ENCODE measurements at regions not wholly inside any gene's neighbourhood (a gene's known extent, or its start where the extent isn't known, plus 50 kb on each side); places are given as distances from the start of the nearest gene placed in this dataset.

- Histone ChIP-seq H2AFZ (ENCODE audit: low read length) (no peak overlapping the region), H3K9ac (ENCODE audit: insufficient read depth, low read length) (no peak overlapping the region), H3K27me3 (ENCODE audit: control insufficient read depth, insufficient read depth, low read length) (no peaks in the 10 kb centered on the region), H3K4me3 (replicated peaks in 1 of 4; ENCODE audit: control extremely low read depth in 1 of 4, insufficient read depth in 1 of 4, low read depth in 3 of 4, low read length in 4 of 4) (no peak overlapping the region), H3K9me3 (ENCODE audit: control insufficient read depth, insufficient read depth, low read depth, low read length) (no peaks in the 10 kb centered on the region), H3K79me2 (ENCODE audit: control insufficient read depth, insufficient read depth, low read length) (no peaks in the 10 kb centered on the region), H3K4me1 (ENCODE audit: control insufficient read depth, extremely low read depth, insufficient read depth, low read length) (no peaks in the 10 kb centered on the region), H4K20me1 (ENCODE audit: control insufficient read depth, extremely low read depth, insufficient read depth, low read length) (no peaks in the 10 kb centered on the region), H3K27ac (ENCODE audit: insufficient read depth, low read length) (no peak overlapping the region), H3K4me2 (ENCODE audit: extremely low read depth, insufficient read depth, low read length) (no peak overlapping the region), H3K36me3 (ENCODE audit: control insufficient read depth, insufficient read depth, low read length) (no peaks in the 10 kb centered on the region)
- DNase-seq (ENCODE audit: low read depth in 2 of 2) = peak in 1 of 2 donors; percentile 76
- TF ChIP-seq EZH2 (IDR thresholded peaks at IDR 0.05; ENCODE audit: low read length, missing control alignments) = no peak
- TF ChIP-seq, protein P1, sequence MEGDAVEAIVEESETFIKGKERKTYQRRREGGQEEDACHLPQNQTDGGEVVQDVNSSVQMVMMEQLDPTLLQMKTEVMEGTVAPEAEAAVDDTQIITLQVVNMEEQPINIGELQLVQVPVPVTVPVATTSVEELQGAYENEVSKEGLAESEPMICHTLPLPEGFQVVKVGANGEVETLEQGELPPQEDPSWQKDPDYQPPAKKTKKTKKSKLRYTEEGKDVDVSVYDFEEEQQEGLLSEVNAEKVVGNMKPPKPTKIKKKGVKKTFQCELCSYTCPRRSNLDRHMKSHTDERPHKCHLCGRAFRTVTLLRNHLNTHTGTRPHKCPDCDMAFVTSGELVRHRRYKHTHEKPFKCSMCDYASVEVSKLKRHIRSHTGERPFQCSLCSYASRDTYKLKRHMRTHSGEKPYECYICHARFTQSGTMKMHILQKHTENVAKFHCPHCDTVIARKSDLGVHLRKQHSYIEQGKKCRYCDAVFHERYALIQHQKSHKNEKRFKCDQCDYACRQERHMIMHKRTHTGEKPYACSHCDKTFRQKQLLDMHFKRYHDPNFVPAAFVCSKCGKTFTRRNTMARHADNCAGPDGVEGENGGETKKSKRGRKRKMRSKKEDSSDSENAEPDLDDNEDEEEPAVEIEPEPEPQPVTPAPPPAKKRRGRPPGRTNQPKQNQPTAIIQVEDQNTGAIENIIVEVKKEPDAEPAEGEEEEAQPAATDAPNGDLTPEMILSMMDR (conservative IDR thresholded peaks at IDR 0.05 in 1 of 2, IDR thresholded peaks at IDR 0.05 in 1 of 2; ENCODE audit: low read depth in 1 of 2, low read length in 2 of 2) = no peak
These were observed 583.9 kb upstream of the LRRC4C start for GRCh38 chr11:42043312-42043711.

DNA sequence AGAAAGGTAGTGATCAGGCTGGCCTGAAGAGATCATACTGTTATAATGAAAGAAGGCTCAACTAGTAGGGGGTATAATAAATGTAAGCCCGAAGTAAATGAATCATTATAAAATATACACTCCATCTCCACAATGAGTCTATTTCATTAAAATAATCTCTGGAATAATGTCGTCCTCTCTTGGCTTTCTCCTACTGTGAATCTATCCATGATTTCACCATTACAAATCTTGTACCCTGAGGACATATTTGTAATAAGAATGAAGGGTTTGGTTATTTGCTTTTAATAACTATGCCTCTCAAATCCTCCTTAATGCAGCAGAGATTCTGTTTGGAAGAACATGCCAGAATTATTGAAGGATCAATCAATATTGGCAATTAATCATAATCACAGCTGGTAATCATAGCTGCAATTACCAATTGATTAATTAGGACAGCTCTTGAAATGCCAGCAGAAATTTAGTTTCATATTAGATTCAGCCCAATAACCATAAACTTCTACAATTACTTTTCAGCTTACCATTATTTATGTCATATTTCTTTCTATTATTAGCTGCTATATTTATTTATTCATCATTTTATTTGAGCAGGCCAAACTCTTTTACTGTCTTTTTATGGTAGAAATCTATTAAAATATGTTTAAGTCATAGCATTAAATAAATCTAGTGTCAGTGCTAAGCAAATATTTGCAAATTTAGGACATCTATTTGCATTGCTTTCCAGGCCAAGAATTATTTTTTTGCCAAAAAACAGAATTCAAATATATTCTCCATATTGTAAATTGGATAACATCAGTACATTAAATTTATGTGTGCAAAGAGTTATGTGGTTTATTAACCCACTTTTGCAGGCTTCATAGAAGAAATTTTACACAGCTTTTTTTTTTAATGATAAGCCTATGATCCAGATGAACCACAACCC, 588.4 kb upstream of the LRRC4C start:
- no peak for DNase-seq (ENCODE audit: low read depth in 2 of 2)
- no peaks in the 10 kb centered on the region for H3K4me1 ChIP-seq (ENCODE audit: control insufficient read depth, extremely low read depth, insufficient read depth, low read length)
- no peak overlapping the region for H3K27ac ChIP-seq (ENCODE audit: insufficient read depth, low read length)
- H3K9me3 ChIP-seq (ENCODE audit: control insufficient read depth, insufficient read depth, low read depth, low read length) = no peaks in the 10 kb centered on the region
- no peak overlapping the region for H2AFZ ChIP-seq (ENCODE audit: low read length)
- H3K79me2 ChIP-seq (ENCODE audit: control insufficient read depth, insufficient read depth, low read length) = no peaks in the 10 kb centered on the region
- H3K9ac ChIP-seq (ENCODE audit: insufficient read depth, low read length) = no peak overlapping the region
- no peaks in the 10 kb centered on the region for H3K27me3 ChIP-seq (ENCODE audit: control insufficient read depth, insufficient read depth, low read length)
- no peak overlapping the region for H3K4me3 ChIP-seq (replicated peaks in 1 of 4; ENCODE audit: control extremely low read depth in 1 of 4, insufficient read depth in 1 of 4, low read depth in 3 of 4, low read length in 4 of 4)
- no peaks in the 10 kb centered on the region for H4K20me1 ChIP-seq (ENCODE audit: control insufficient read depth, extremely low read depth, insufficient read depth, low read length)
- H3K4me2 ChIP-seq (ENCODE audit: extremely low read depth, insufficient read depth, low read length) = no peak overlapping the region
- TF ChIP-seq, protein P1 (conservative IDR thresholded peaks at IDR 0.05 in 1 of 2, IDR thresholded peaks at IDR 0.05 in 1 of 2; ENCODE audit: low read depth in 1 of 2, low read length in 2 of 2) = no peak
- TF ChIP-seq EZH2 (IDR thresholded peaks at IDR 0.05; ENCODE audit: low read length, missing control alignments) = no peak
- no peaks in the 10 kb centered on the region for H3K36me3 ChIP-seq (ENCODE audit: control insufficient read depth, insufficient read depth, low read length)

DNA sequence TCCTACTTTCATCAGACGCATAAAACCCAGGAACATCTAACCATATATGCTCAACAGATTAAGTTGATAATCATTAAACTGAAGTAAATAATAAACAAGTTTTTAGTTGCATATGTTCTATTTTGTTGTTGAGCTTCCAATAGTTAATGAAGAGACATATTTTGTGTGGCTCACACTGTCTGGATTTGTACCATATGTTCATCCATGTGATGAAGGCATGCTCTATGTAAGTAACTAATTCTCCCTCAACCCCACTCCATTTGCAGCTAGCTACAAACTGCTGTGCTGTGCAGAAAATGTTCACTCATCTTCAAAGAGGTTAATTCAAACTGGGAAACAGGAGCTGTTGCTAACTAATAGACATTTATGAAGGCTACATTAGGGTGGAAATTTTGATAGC, 589.7 kb upstream of the LRRC4C start:
- no peak for DNase-seq (ENCODE audit: low read depth in 2 of 2)
- Histone ChIP-seq H3K4me3 (replicated peaks in 1 of 4; ENCODE audit: control extremely low read depth in 1 of 4, insufficient read depth in 1 of 4, low read depth in 3 of 4, low read length in 4 of 4) (no peak overlapping the region), H3K9ac (ENCODE audit: insufficient read depth, low read length) (no peak overlapping the region), H3K27ac (ENCODE audit: insufficient read depth, low read length) (no peak overlapping the region), H3K9me3 (ENCODE audit: control insufficient read depth, insufficient read depth, low read depth, low read length) (no peaks in the 10 kb centered on the region), H3K4me1 (ENCODE audit: control insufficient read depth, extremely low read depth, insufficient read depth, low read length) (no peaks in the 10 kb centered on the region), H3K27me3 (ENCODE audit: control insufficient read depth, insufficient read depth, low read length) (no peaks in the 10 kb centered on the region), H4K20me1 (ENCODE audit: control insufficient read depth, extremely low read depth, insufficient read depth, low read length) (no peaks in the 10 kb centered on the region), H3K36me3 (ENCODE audit: control insufficient read depth, insufficient read depth, low read length) (no peaks in the 10 kb centered on the region), H2AFZ (ENCODE audit: low read length) (no peak overlapping the region), H3K79me2 (ENCODE audit: control insufficient read depth, insufficient read depth, low read length) (no peaks in the 10 kb centered on the region), H3K4me2 (ENCODE audit: extremely low read depth, insufficient read depth, low read length) (no peak overlapping the region)
- no peak for TF ChIP-seq EZH2 (IDR thresholded peaks at IDR 0.05; ENCODE audit: low read length, missing control alignments)
- TF ChIP-seq, protein P1 (conservative IDR thresholded peaks at IDR 0.05 in 1 of 2, IDR thresholded peaks at IDR 0.05 in 1 of 2; ENCODE audit: low read depth in 1 of 2, low read length in 2 of 2) = no peak
